Ovary (tissue), 7 donors: ENCODE measurements at regions not wholly inside any gene's neighbourhood (a gene's known extent, or its start where the extent isn't known, plus 50 kb on each side); places are given as distances from the start of the nearest gene placed in this dataset.

Experiments
- DNase-seq, 5 donors: peaks; one replicate each; pipeline ENCODE4 v3.0.0-alpha.2; 2019 to 2020
- H3K27ac ChIP-seq, 2 donors: fragments of 200-600 bp; one replicate each; pipeline versions ENCODE4 v1.5.1 to v1.8.0; 2019 to 2022
- H3K27me3 ChIP-seq: fragments of 200-600 bp; one replicate; pipeline ENCODE4 v1.8.0; 2022
- H3K36me3 ChIP-seq: fragments of 200-600 bp; sonication (generic); one replicate; pipeline ENCODE4 v1.5.1; 2019
- H3K4me1 ChIP-seq: one replicate; pipeline ENCODE4 v1.8.1; 2013; ENCODE audit warnings: mild to moderate bottlenecking, moderate library complexity; ENCODE audit not compliant: insufficient read depth
- H3K4me3 ChIP-seq: fragments of 200-600 bp; sonication (generic); one replicate; pipeline ENCODE4 v1.5.1; 2017
- H3K9me3 ChIP-seq, 2 donors: fragments of 200-600 bp in 1 of 2; sonication (generic) in 1 of 2; one replicate each; pipeline versions ENCODE4 v1.5.1 to v1.8.1; 2013 to 2019; ENCODE audit warnings: mild to moderate bottlenecking in 1 of 2, moderate library complexity in 1 of 2
- EP300 ChIP-seq: sonication (generic); formaldehyde crosslinking; IDR thresholded peaks from one replicate; pipeline ENCODE4 v1.6.1; 2017; ENCODE audit warnings: antibody characterized with exemption
- POLR2A ChIP-seq: fragments of 450-650 bp; IDR thresholded peaks from one replicate; pipeline ENCODE4 v1.6.1; 2017; ENCODE audit warnings: antibody characterized with exemption, mild to moderate bottlenecking, moderate library complexity
- WGBS, 3 donors: extraction: QIAGEN DNeasy Blood & Tissue Kit in 1 of 3; methylation state at CpG; one replicate each; pipeline versions ENCODE4 v1.1.5 to v1.1.7; 2013 to 2017; 5-methylcytosine and 5-hydroxymethylcytosine counted together
- intact Hi-C, 4 donors: fragments of 100-400 bp; cut with DNase I; formaldehyde crosslinking; loops; one replicate each; pipeline versions ENCODE4 v1.11.0 to v1.15.1; 2022 to 2023
- TF ChIP-seq, protein P1 (sequence below), 3 donors: fragments of 450-650 bp in 2 of 3; fragments of 200-600 bp in 1 of 3; IDR thresholded peaks; one replicate each; pipeline versions ENCODE4 v1.5.1 to v1.8.0; 2016 to 2022; ENCODE audit warnings: antibody characterized with exemption in 3 of 3, mild to moderate bottlenecking in 1 of 3
- donor health status: DM: no; HTN: no; CAD: no; lungs with moderate emphysema.
- donor health status: DM: no; HTN: no; CAD: no.
- donor health status: Bipolar disorder and iron deficiency.
- donor health status: DM: no; HTN: no; CAD: no.
- donor health status: DM: yes; HTN: yes; CAD: no.

DNA sequence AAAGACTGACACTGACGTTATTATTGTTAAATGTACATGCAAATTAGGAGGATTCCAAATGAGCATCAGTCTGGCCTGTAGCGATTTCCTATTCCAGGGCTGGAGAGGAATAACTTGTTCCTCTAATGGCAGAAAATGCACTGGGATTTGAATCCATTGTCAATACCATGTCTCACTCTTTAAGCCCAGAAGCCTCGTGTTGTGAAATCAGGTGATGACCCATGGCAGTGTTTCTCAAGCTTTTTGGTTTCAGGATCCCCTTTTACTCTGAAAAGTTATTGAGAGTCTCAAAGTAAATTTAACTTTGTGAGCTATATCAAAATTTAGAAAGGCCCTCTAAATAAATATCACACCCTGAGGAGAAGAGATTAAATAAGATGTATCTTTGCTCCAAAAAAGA lies 279.2 kb downstream of the GALR1 start:
- Histone ChIP-seq H3K36me3 (no peaks in the 10 kb centered on the region), H3K27me3 (no peaks in the 10 kb centered on the region), H3K9me3 (no peaks in the 10 kb centered on the region), H3K4me3 (no peak overlapping the region), H3K27ac (no peak overlapping the region), H3K4me1 (no peaks in the 10 kb centered on the region)
- intact Hi-C loops = loop anchor here in 1 of 4 donors (10.0 kb wide), 1 partner anchor 264 kb away; no protein-coding TSS in a partner anchor
- WGBS, 3 donors = 61 to 70% (median 62%) methylated on average over 3 of the region's 3 CpGs
- TF ChIP-seq, protein P1, sequence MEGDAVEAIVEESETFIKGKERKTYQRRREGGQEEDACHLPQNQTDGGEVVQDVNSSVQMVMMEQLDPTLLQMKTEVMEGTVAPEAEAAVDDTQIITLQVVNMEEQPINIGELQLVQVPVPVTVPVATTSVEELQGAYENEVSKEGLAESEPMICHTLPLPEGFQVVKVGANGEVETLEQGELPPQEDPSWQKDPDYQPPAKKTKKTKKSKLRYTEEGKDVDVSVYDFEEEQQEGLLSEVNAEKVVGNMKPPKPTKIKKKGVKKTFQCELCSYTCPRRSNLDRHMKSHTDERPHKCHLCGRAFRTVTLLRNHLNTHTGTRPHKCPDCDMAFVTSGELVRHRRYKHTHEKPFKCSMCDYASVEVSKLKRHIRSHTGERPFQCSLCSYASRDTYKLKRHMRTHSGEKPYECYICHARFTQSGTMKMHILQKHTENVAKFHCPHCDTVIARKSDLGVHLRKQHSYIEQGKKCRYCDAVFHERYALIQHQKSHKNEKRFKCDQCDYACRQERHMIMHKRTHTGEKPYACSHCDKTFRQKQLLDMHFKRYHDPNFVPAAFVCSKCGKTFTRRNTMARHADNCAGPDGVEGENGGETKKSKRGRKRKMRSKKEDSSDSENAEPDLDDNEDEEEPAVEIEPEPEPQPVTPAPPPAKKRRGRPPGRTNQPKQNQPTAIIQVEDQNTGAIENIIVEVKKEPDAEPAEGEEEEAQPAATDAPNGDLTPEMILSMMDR (IDR thresholded peaks at IDR 0.05) = no peak
- TF ChIP-seq POLR2A (no peak), EP300 (no peak)
- no peak for DNase-seq

DNA sequence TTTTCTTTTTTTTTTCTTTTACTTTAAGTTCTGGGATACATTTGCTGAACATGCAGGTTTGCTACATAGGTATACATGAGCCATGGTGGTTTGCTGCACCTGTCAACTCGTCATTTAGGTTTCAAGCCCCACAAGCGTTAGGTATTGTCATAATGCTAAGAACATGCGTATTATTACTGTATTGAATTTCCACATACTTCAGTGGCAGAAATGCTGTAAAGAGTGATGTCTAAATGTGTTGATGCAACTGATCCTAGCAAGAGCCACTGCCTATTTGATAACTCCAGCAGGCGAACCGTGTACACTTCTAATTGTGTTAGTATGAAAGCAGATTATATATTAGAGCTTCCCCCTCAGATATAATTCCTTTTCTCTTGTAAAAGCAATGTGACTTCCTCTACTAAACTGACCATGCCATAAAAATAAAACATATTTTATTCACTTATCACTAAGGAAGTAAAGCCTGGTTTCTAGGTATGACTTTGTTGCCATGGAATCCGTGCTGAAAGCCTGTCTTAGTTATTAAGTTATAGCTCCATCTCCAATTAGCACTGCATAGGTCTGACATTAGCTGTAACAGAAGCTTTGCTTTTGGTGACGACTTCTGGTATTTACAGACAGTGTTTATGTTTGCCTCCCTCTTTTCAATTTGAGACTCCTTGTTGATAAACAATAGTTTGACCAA lies 280.0 kb downstream of the GALR1 start:
- TF ChIP-seq, protein P1 (IDR thresholded peaks at IDR 0.05) = no peak
- no peak for TF ChIP-seq POLR2A
- no peak overlapping the region for H3K27ac ChIP-seq
- no peaks in the 10 kb centered on the region for H3K4me1 ChIP-seq
- no peaks in the 10 kb centered on the region for H3K36me3 ChIP-seq
- no peak for DNase-seq
- WGBS, 3 donors = 67 to 76% (median 75%) methylated on average over 7 of the region's 7 CpGs
- intact Hi-C loops = loop anchor here in 1 of 4 donors (10.0 kb wide), 1 partner anchor 265 kb away; no protein-coding TSS in a partner anchor
- H3K9me3 ChIP-seq = no peaks in the 10 kb centered on the region
- no peak overlapping the region for H3K4me3 ChIP-seq
- no peaks in the 10 kb centered on the region for H3K27me3 ChIP-seq

DNA sequence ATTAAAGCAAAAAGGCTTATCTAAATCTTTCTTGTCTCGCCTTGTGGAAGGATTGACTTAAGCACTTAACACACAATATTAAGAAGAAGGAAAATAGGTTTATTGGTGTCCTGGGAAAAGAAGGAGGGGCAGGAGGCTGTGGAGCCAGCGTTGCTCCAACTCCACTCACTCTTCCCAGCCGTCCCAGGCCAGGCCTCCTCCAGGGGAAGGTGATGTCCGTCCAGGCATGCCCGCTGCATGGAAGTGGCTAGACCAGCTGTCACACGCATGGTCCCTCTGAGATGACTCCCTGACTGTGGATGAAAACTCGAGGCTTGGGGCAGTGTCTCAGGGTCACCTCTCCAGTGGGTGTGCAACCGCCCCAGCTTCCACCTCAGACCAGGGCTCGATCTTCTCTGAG lies 281.1 kb downstream of the GALR1 start:
- no peak for DNase-seq
- Histone ChIP-seq H3K27me3 (no peaks in the 10 kb centered on the region), H3K36me3 (no peaks in the 10 kb centered on the region), H3K9me3 (no peaks in the 10 kb centered on the region), H3K27ac (no peak overlapping the region), H3K4me3 (no peak overlapping the region), H3K4me1 (no peaks in the 10 kb centered on the region)
- intact Hi-C loops = no loop called here
- 70 to 76% (median 71%) methylated on average over 9 of the region's 9 CpGs for WGBS, 3 donors
- TF ChIP-seq, protein P1 (IDR thresholded peaks at IDR 0.05) = no peak
- TF ChIP-seq EP300 = no peak
- TF ChIP-seq POLR2A = no peak

DNA sequence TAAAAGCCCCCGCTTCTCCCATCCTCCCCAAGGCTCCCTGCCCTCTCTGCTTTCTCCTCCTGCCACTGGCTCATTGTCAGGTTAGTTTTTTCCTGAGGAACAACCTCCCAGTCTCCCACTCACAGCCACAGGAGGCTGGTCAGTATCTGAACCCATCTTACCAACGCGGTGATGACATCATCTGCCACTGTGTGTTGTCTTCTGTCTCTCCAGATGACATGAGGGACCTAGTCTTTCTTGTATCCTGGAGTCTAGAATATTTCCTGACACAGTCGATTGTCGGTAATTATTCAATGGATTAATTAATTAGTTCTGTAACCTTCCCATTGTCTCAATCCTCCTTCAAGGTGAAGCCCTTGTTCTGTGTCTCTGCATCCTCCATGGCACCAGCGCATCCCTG lies 290.2 kb downstream of the GALR1 start:
- Histone ChIP-seq H3K4me3 (no peak overlapping the region), H3K36me3 (no peaks in the 10 kb centered on the region), H3K9me3 (no peaks in the 10 kb centered on the region), H3K4me1 (no peaks in the 10 kb centered on the region), H3K27me3 (no peaks in the 10 kb centered on the region), H3K27ac (no peak overlapping the region)
- intact Hi-C loops = no loop called here
- no peak for DNase-seq
- TF ChIP-seq POLR2A (no peak), EP300 (no peak)
- TF ChIP-seq, protein P1 (IDR thresholded peaks at IDR 0.05) = no peak
- 84 to 90% (median 87%) methylated on average over 6 of the region's 6 CpGs for WGBS, 3 donors
